ENCODE measurements at regions not wholly inside any gene's neighbourhood (a gene's known extent, or its start where the extent isn't known, plus 50 kb on each side); places are given as distances from the start of the nearest gene placed in this dataset.

DNA sequence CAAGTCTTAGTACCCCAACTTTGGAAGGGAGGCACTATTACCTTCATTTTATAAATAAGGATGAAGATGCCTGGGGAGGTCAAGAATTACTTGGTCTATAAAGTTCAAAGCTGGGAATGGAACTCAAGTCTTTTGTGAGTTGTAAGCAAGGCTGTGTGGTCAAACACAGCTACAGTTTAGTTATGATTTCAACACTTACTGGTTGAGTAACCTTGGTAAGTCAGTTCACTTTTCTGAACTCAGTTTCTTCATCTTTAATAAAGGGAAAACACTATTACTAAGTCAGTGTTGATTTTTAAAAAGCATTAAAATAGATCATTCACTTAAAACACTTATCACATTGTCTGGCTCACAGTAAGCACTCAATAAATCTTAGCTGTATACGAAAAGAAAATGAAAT lies 200.4 kb upstream of the ADAMTS9 start:
- TF ChIP-seq GATA2 (IDR thresholded peaks at IDR 0.05; ENCODE audit: low read depth, low read length) = no peak
- no peak for TF ChIP-seq GATA3 (IDR thresholded peaks at IDR 0.05; ENCODE audit: low read depth, low read length)

DNA sequence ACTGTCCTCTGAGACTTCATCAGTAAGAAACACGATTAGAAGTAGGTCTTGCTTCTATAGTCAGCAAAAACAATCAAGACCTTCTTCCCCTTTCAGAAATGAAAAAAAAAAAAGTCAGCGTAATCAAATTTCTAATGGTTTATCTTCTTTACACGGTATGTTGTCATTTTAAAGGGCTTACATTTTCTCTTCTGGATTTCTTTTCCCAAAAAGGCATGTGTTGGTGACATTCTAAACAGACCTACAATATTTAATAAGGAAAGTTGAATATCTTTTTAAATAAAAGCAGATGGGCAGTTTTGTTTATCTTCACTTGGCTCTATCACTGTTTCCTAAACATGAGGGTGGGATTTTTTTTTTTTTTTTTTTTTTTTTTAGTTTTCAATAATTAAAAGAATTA lies 197.3 kb upstream of the ADAMTS9 start:
- no peak for TF ChIP-seq GATA2 (IDR thresholded peaks at IDR 0.05; ENCODE audit: low read depth, low read length)
- TF ChIP-seq GATA3 (IDR thresholded peaks at IDR 0.05; ENCODE audit: low read depth, low read length) = no peak

- TF ChIP-seq GATA3 (IDR thresholded peaks at IDR 0.05; ENCODE audit: low read depth, low read length) (no peak), GATA2 (IDR thresholded peaks at IDR 0.05; ENCODE audit: low read depth, low read length) (no peak)
Observed at GRCh38 chr3:64884536-64884935, 196.7 kb upstream of the ADAMTS9 start.

- TF ChIP-seq GATA2 (IDR thresholded peaks at IDR 0.05; ENCODE audit: low read depth, low read length) (no peak), GATA3 (IDR thresholded peaks at IDR 0.05; ENCODE audit: low read depth, low read length) (no peak)
Observed at GRCh38 chr3:64880916-64881315, 193.1 kb upstream of the ADAMTS9 start.

- TF ChIP-seq GATA3 (IDR thresholded peaks at IDR 0.05; ENCODE audit: low read depth, low read length) = no peak
- TF ChIP-seq GATA2 (IDR thresholded peaks at IDR 0.05; ENCODE audit: low read depth, low read length) = no peak
Observed at GRCh38 chr3:64878362-64878761, 190.6 kb upstream of the ADAMTS9 start.

DNA sequence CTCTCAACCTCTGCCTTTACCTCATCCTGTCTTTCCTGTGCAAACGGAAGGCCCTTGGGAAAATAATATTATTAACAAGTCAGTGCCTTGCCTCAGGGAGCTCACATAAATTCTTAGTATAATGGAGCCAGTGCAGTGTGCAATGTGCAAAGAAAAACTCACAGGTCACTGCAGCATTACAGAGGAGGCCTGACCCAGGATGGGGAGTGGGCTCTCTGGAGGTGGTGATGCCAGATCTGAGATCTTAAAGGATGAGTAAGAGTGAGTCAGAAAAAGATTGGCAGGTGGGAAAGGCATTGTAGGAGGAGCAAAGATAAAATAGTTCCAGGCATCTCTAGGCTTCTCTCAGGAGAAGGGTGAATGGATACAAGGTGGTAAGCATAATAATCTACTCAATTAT lies 185.6 kb upstream of the ADAMTS9 start:
- TF ChIP-seq GATA2 (IDR thresholded peaks at IDR 0.05; ENCODE audit: low read depth, low read length) (no peak), GATA3 (IDR thresholded peaks at IDR 0.05; ENCODE audit: low read depth, low read length) (no peak)

GRCh38 chr3:64872345-64872744 lies 184.5 kb upstream of the ADAMTS9 start:
- TF ChIP-seq GATA2 (IDR thresholded peaks at IDR 0.05; ENCODE audit: low read depth, low read length) (no peak), GATA3 (IDR thresholded peaks at IDR 0.05; ENCODE audit: low read depth, low read length) (0 out of 2 replicates have a peak, but pooled peaks have one; percentile 45)

DNA sequence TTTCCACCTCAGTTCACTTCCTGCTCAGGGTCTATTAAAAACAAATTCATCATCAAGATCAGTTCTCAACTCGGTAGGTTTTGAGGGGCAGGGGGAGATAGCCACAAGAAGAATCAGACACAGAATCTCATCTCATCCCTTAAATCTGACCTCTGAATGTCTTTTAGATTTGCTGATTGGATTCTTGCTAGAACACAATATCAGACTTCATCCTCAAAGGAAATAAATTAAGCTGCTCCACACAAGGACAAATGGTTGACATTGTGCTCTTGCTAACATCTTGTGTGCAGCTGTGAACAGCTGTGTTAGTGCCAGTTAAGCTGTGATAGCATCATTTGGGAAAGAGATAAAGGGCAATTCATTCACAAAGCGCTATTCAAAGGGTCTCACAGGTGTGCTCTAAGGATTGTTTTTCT lies 184.0 kb upstream of the ADAMTS9 start:
- TF ChIP-seq GATA3 (IDR thresholded peaks at IDR 0.05; ENCODE audit: low read depth, low read length) (peak; percentile 93), GATA2 (IDR thresholded peaks at IDR 0.05; ENCODE audit: low read depth, low read length) (peak; percentile 88)

DNA sequence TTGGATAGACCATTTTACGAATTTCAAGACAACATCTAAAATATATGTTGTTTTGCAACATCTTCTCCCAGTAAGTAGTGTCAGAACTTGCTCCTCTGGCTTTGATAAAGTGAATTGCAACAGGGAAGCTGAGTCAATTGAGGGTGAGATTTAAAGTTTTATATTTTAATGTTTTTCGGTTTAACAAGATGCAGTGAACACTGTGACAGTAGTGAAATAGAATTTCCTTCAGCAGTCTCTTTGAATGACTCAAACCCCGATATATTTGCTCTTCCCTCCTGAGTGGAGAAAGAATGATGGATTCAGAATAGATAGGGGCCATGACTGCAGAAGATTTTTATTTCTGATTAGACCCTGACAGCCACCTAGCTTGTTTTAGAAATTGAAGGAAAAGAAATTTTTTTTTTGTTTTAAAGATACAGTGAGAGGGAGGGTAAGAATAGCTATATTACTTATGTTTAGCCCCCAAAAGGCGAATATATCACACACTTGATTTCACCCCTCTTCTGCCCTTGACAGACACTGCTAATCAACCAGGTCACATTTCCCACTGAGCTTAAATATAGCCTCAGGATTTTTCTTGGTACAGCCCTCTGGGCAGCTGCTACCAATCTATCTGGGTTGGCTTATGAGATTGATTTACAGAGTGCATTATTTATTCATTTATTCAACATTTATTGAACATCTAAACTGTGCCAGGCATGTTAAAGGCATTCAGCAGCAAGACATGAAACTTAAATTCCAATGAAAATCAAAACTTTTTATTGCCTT lies 183.3 kb upstream of the ADAMTS9 start:
- TF ChIP-seq GATA2 (IDR thresholded peaks at IDR 0.05; ENCODE audit: low read depth, low read length) (no peak), GATA3 (IDR thresholded peaks at IDR 0.05; ENCODE audit: low read depth, low read length) (no peak)

DNA sequence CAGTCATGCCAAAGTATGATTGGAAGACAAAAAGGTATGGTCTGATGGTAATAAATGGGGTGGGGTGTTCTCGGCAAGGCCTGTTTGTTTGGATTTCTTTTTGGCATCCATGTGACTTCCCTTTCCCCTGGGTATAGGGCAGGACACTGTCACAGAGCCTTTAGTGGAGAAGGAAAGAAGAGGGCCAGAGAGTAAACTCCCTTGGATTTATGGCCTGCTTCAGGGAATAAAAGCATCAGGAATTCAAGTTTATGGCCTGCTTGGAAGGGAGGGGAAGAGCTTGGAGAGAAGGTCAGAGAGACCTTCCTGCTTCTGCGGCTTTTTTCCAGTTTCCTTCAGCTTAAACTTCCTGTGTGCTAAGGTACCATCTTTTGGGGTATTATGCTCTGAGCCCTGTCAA lies 179.4 kb upstream of the ADAMTS9 start:
- no peak for TF ChIP-seq GATA3 (IDR thresholded peaks at IDR 0.05; ENCODE audit: low read depth, low read length)

- no peak for TF ChIP-seq GATA3 (IDR thresholded peaks at IDR 0.05; ENCODE audit: low read depth, low read length)
- no peak for TF ChIP-seq GATA2 (IDR thresholded peaks at IDR 0.05; ENCODE audit: low read depth, low read length)
Observed at GRCh38 chr3:64865839-64866570, 178.2 kb upstream of the ADAMTS9 start.

- TF ChIP-seq GATA3 (IDR thresholded peaks at IDR 0.05; ENCODE audit: low read depth, low read length) = no peak
- TF ChIP-seq GATA2 (IDR thresholded peaks at IDR 0.05; ENCODE audit: low read depth, low read length) = no peak
Observed at GRCh38 chr3:64863226-64864212, 175.7 kb upstream of the ADAMTS9 start.

- no peak for TF ChIP-seq GATA3 (IDR thresholded peaks at IDR 0.05; ENCODE audit: low read depth, low read length)
- TF ChIP-seq GATA2 (IDR thresholded peaks at IDR 0.05; ENCODE audit: low read depth, low read length) = no peak
Observed at GRCh38 chr3:64861684-64862083, 173.9 kb upstream of the ADAMTS9 start.

- TF ChIP-seq GATA3 (IDR thresholded peaks at IDR 0.05; ENCODE audit: low read depth, low read length) = no peak
- TF ChIP-seq GATA2 (IDR thresholded peaks at IDR 0.05; ENCODE audit: low read depth, low read length) = no peak
Observed at GRCh38 chr3:64860536-64860870, 172.7 kb upstream of the ADAMTS9 start.
